ENCODE measurements at regions not wholly inside any gene's neighbourhood (a gene's known extent, or its start where the extent isn't known, plus 50 kb on each side); places are given as distances from the start of the nearest gene placed in this dataset.

DNA sequence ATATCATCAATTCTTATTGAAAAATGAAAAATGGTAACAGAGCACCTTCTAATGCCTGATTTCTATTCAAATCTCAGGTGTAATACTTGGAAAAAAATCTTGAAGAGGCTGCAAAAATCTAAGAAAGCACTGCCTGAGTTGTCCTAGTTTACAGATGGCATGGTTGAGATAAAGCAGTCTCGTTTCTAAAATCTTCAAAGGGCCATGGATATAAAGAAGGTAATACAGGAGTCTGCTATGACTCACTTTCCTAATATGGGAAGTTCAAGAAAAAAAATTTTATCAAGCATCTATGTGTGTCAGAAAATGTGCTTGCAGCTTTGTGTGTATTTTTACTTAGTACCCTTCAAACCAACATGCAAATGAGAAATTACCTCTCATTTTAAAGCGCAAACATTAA, 163.3 kb downstream of the DMAC1 start:
- TF ChIP-seq, protein P1, sequence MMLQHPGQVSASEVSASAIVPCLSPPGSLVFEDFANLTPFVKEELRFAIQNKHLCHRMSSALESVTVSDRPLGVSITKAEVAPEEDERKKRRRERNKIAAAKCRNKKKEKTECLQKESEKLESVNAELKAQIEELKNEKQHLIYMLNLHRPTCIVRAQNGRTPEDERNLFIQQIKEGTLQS (IDR thresholded peaks at IDR 0.05; ENCODE audit: insufficient read depth, low read depth, low read length): no peak
- no peak for TF ChIP-seq POLR2AphosphoS5 (IDR thresholded peaks at IDR 0.05; ENCODE audit: low read depth, low read length)
- TF ChIP-seq, protein P2, sequence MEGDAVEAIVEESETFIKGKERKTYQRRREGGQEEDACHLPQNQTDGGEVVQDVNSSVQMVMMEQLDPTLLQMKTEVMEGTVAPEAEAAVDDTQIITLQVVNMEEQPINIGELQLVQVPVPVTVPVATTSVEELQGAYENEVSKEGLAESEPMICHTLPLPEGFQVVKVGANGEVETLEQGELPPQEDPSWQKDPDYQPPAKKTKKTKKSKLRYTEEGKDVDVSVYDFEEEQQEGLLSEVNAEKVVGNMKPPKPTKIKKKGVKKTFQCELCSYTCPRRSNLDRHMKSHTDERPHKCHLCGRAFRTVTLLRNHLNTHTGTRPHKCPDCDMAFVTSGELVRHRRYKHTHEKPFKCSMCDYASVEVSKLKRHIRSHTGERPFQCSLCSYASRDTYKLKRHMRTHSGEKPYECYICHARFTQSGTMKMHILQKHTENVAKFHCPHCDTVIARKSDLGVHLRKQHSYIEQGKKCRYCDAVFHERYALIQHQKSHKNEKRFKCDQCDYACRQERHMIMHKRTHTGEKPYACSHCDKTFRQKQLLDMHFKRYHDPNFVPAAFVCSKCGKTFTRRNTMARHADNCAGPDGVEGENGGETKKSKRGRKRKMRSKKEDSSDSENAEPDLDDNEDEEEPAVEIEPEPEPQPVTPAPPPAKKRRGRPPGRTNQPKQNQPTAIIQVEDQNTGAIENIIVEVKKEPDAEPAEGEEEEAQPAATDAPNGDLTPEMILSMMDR (IDR thresholded peaks at IDR 0.05; ENCODE audit: control extremely low read depth in 1 of 3, insufficient read depth in 1 of 3, low read depth in 1 of 3, low read length in 3 of 3): no peak
- TF ChIP-seq ASH2L (IDR thresholded peaks at IDR 0.05; ENCODE audit: low read length): no peak
- TF ChIP-seq RNF2 (IDR thresholded peaks at IDR 0.05; ENCODE audit: borderline replicate concordance, low read depth, low read length, missing control alignments, poor library complexity, severe bottlenecking): no peak
- no peak for TF ChIP-seq JUND (IDR thresholded peaks at IDR 0.05; ENCODE audit: low read length)

Data from H1 (cell line).